ENCODE measurements at regions not wholly inside any gene's neighbourhood (a gene's known extent, or its start where the extent isn't known, plus 50 kb on each side); places are given as distances from the start of the nearest gene placed in this dataset.
"Not testable (repeated sequence)": the region's sequence is repeated elsewhere in the genome, so short reads cannot be mapped to it uniquely, and the experiment has no call there.

DNA sequence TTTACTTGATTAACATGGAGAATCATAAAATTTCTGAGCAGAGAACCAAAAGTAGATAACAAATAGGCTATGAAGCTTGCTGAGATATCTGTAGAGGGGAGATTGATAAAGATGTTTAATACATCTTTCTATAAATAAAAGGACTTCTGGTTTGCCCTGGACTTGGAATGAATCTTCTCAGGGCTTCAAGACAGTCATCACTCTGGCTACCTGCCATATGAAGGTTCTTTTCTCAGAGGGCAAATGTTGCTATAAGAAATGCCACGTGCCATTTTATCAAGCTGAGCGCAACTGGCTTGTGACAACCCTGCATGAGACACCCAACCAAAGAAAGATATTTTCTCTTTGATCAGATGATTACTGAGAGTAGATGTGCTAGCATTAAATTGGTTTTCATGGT lies 192.5 kb downstream of the WNT5A start:
- DNase-seq: no peak

DNA sequence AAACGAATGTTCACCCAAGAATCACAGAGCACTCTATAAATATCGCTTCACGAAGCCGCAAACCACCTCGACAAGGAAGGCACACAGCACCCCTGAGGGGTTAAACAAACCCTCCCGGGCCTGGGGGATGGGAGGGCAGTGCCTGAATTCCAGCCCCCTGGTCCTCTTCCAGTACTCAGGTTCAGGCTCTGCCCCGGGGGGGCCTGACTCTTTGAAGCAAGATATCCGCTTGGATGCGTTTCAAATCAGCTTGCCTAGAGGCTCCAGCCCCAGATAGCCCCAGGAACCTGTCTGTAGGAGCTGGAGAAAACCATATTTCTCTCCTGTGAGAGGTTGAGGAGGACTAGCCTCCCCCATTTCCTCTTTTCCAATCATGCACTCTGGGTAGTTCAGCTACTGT lies 194.7 kb downstream of the WNT5A start:
- DNase-seq: no peak

DNA sequence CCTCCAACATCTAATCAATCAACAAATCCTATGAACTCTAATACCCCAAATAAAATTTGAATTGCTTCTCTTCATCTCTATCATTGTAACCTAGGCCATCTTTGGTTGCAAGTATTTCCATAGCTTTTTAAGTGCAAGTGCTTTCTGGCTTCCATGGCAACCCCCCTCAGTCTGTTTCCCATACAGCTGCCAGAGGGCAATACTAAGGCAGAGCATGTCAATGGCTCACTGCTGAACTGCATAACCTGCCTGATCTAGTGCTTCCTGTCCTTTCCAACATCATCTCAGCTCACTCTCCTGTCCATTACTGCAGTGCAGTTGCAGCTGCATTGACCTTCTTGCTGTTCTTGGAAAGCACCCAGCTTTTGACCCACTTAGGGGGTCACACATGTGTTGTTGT lies 198.4 kb downstream of the WNT5A start:
- DNase-seq: no peak

DNA sequence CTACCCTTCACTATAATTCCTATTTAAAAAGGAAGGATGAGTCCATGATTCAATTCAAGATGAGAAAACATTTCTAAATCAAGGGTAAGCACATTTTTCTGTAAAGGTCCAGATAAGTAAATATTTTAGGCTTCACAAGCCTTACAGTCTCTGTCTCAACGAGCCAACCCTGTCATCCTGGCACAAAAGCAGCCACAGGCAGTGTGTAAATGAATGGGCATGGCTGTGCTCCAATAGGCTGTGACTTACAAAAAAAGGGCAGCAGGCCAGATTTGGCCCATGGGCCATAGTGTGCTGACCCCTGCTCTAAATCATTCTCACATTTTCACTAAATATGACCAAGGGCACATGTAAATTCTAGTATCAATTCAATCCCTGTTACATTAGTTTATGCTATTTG lies 200.4 kb downstream of the WNT5A start:
- no peak for DNase-seq

DNA sequence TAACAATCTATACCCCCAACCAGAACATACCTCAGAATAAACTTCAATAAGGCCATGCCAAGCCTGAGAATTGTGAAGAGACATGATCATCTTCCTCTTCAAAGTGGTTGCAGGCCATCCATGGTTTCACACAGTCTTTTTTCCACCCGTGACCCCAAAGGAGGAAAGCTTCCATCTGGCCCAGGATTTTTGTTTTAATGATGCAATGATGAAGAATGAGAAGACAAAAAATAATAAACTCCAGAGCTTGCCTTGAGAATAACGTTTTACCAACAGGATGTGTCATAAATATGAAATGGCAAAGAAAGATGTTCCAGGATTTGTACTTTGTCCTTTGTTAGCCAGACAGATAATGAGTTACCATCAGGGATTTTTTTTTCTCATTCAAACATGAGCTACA lies 201.9 kb downstream of the WNT5A start:
- DNase-seq: no peak

DNA sequence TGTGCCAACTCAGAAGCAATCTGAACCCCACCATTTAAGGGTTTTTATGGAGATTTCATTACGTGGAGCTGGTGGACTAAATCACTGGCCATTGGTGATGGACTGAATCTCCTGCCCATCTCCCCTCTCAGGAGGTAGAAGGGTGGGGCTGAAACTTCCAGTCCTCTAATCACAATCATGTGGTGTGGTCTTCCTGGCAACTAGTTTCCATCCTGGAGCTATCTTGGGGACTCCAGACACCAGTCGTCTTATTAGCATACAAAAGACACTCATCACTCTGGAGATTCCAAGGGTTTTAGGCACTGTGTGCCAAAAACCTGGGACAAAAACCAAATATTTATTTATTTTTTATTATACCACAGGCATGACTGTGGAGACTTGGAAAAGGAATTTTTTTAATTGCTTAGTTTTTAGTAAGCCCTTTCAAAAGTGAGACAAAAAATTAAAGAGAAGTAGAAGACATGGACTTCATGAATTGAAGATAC lies 203.6 kb downstream of the WNT5A start:
- no peak for DNase-seq

DNA sequence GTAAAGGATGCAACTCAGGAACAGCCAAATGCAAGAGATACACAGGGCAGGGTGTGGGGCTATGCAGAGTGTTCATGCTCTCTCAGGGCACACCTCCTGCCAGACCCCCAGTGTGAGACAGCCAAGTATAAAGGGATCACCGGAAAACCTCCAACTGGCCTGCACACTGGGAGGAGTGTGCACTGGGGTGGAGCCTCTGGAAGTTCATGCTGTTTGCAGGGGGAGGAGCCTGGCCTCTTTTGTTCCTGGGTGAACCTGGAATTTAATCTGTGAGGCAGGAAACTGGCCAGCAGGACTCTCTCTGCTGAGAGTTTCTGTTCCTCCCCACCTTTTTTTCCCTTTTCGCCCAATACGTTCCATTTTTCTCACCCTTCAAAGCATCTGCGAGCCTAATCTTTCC lies 204.1 kb downstream of the WNT5A start:
- no peak for DNase-seq

DNA sequence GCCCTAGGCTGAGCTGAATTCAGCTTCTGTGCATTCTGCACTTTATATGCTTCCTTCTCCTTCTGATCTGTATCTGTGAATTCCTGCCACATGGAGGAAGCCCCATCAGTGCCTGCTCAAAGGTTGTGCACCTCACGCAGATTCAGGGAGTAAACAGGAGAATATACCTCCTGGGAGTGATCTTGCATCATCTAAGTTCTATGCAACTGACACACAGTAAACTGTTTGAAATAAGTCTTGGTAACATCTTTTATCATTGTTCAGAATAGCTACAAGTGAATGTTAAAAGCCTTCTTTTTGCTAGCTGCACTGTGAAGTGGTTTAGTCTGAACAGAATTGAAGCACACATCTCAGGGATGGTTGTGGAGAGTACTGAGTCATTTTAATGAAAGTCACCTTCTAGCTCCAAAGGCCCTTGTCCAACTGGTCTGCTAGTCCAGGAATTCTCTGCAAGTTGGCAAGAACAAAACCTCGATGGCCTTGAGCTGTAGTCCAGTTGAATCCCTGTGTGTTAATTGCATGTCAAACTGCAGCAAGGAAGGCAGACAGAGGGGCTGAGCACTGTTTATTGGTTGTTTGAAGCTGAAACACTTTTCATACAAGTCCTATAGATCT lies 215.0 kb downstream of the WNT5A start:
- DNase-seq: no peak

DNA sequence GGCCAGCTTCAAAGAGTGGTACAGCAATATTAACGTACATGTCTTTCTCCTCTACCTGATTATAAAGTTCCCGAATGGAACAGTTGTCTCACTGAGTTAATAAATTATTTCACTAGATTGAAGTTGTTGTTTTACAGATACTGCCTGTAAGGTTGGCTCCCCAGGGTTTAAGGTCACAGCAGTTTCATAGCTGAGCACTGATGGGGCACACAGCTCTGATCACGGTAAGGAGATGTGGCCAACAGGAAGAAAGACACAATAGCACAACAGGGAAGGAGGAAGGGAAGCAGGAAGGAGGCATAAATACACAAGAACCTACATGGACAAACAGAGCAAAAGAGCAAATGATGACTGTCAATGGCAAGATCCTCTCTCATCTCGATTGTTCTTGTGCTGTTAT lies 215.6 kb downstream of the WNT5A start:
- no peak for DNase-seq

DNA sequence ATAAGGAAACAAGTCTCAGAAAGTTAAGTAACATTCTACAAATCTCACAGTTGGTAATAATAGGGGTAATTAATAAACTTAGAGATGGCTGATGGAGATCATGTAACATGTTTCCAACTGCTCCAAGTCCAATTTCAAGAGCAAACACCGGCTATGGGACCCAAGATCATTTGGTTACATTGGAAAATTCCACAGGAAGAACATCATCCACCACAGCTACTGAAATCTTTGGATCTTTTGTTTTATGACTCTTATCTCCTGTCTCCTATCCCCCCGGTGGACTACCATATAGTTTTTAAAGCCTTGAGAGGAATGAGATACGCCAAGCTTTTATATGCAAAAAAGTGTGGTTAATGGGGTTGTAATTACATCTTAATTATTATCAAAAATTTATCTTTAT lies 216.1 kb downstream of the WNT5A start:
- no peak for DNase-seq

DNA sequence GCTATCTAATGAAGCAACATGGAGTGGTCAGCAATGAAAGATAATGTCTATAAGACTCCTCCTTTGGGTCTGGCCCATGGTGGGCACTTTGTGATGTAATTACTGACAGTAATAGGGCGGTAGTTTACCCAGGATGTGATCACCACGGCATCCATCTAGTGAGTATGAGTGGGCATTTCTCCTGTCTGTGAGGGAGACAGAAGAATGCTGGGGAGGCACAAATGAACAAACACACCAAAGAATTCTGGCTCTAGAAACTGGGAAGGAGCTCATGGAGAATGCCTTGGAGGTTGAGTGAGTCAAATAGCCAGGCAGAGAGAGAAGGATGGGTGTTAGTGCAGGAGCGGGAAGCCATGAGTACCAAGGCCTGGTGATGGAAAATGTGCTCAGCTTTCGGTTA lies 217.5 kb downstream of the WNT5A start:
- no peak for DNase-seq

DNA sequence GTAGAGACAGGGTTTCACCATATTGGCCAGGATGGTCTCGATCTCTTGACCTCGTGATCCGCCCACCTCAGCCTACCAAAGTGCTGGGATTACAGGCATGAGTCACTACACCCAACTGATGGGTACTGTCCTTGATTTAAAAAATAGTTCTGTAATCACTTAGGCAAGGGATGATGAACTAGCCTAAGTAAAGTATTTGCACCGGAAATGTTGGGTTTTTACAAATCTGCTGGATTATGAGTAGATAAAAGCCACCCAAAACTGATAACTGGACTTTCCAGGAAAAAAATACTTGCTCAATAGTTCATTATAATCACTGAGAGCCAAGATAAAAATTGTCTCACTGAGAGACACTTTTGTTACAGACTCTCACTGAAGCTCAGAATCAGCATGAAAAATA lies 218.0 kb downstream of the WNT5A start:
- DNase-seq: no peak

DNA sequence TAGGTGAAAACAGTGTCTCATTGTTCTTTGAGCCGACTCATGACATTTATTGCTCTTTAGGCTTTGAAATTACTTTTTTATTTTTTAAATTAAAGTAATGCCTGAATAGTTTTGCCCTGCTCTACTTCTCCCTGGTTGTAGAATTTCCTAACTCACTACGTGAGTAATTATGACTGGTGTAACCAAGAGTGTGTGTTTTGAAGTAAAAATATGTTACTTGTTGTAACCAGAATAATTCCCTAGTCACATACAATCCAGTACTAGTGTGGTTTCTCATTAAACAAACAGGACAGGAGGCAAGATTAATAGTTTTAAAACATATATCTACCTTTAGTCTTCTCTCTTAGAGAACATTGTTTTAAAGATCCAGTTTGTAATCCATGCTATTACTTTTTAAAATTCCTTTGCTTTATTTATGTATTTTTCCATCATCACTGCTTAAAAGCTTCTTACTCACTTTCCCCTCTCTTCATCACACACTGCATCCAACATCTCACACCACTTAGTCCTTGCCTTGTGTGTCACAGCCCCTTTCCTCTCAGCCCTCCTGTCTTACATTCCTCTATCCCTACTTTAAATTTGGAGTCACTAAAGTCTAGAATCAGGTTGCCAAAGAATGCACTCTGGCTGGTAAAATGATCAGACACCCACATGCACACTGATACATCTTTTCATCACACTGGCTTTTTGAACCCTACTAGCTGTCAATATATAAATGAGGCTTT lies 219.7 kb downstream of the WNT5A start:
- DNase-seq: no peak

DNA sequence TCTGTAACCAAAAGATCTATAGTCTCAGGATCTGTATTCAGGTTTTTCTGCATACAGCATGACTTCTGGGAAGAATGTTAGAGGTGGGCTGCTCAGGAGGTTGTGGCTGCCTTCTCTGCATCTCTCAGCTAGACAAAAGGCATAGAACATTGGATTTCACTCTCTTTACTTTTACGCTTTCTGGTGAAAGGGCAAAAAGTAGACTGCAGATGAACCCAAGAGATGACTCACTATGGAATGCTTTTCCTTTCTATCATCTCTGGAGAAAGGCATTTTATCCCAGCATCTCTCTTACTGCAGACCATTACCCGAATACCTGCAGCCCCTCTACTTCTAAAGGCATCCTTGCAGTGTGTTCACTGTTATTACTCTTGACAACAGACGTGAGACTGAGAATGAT lies 222.2 kb downstream of the WNT5A start:
- DNase-seq: no peak

DNA sequence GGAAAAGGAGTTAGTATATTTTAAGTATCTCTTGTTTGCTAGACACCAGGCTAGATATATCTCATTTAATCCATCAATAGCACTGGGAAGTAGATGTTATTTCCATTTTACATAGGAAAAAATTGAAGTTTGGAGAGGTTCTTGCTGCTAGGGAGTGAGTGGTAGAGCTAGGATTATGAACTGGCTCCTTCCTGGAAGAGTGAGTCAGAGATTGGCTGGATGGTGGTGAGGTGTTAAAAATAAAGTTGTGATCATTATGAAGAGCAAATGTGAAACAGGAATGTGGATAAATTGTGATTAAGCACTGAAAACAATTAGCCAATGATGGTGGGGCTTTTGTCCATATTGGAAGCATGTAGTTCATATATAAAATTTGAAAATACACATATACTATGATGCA lies 234.2 kb downstream of the WNT5A start:
- DNase-seq: no peak

DNA sequence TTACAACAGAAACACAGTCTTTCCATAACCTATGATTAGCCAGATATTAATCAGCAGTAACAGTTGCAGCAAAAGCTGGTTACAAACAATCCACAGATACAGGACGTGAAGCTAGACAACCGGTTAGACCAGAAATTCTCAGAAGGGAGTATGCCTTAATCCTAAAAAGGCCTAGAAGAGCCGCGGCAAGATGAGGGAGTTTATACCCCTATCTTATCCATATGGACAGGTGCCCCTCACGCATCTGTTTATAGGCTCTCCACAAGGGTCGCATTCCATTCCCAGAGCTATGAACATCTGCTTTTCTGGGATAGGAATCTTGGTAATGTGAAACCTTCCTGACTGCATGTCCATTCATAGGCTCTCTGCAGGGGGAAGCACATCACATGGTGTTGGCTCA lies 237.9 kb downstream of the WNT5A start:
- not testable (repeated sequence) for DNase-seq

DNA sequence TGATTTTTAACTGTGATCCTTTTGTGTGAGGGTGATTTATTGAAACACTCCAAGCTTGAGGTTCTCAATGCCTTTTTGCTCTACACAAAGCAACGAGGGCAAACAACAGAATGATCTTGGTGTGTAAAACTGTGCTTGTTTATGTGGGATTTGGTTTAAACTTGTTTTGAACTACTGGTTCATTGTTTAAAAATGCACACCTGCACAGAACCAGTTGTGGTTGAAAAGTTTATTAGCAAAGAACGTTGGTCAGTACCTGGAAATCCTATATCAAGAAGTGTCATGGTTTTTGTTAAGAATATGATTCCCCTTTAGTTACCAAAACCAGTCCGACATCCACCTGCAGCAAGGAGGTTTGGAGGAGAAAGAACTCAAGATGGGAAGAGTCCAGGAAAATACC lies 239.4 kb downstream of the WNT5A start:
- no peak for DNase-seq

DNA sequence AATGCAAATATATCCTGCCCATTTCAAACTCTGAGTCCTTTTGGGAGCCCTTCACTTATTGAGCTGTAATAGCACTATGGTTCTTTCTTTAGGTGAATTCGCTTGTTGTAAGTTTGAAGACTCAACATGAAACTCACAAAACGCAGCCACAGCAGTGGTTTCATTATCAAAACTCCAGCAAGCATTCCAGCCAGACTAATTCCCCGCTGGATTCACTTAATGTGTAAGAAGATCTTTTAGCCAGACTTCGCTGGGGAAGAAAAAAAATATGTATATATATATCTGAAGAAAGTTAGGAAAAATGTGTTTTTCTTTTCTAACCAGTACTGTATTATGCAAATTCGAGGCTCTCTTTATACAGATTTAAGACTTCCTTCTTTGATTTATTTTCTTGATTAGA lies 241.1 kb downstream of the WNT5A start:
- no peak for DNase-seq

DNA sequence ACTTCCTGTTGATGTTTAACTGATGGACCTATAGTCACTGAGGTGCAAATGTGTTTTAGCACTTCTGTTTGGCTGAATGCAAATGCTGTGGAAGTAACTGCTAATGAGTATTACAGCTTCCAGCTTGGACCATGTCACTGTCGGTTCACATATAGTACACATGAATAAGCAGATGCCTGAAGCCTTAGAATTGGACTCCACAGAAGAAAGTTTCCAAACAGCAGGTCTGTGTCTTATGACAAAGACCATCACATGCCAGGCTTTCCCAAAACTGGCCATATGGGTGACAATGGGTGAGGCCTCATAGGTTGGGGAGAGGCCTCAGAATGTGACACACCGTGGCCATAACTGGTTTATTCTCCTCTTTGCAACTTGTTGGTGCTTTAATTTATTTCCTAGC lies 241.8 kb downstream of the WNT5A start:
- no peak for DNase-seq

DNA sequence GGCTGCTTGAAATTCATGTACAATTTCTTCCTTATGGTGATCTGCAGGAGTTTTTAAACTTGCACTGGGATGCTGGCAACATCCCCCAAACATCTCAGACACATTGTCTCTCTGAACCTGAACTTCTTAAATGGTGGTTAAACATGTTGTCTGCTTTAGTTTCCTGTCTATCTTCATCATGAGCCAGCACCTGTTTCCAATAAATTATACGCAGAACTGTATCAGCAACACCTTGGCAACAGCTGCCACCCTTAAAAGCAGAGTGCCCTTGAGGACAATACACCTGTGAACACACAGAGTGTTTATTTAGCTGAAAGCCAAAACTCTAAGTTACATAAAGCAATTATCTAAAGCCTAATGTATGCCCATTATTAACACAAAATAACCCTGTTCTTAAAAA lies 242.9 kb downstream of the WNT5A start:
- DNase-seq: no peak

DNA sequence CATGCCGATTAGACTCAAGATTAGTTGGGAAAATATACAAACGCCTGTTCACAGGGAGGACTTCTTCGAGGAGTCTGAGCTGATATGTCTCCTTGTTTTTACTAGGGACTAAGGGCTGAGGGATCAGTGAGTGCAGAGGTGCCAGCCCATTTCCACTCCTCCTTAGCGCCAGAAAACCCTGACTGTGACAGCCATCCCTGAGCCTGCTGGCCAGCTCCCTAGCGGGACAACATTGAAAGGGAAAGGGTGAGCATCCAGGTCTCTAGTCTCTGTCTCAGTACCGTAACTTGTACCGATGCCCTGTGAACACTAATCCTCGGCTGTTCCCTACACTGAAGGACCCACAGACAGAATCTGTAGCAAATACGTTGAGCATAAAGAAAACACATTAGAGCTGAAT lies 243.4 kb downstream of the WNT5A start:
- DNase-seq: no peak

DNA sequence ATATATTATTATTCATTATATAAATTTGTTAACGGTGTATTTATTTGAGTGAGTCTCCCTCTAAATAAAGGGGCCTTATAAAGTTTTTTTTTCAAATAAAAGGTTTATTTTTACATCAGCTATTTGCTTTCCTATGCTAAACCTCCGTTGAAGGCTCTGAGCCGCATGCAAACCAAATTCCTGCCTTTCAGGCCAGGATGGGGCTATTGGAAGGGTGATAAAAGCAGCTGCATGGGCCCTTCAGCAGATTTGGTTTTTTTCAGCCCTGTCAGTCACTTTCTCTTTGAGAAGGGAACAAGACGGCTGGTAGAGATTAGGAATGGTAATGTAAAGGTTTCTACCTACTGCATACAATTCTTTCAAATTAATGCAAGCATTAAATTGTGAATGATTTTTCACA lies 244.2 kb downstream of the WNT5A start:
- DNase-seq: no peak

DNA sequence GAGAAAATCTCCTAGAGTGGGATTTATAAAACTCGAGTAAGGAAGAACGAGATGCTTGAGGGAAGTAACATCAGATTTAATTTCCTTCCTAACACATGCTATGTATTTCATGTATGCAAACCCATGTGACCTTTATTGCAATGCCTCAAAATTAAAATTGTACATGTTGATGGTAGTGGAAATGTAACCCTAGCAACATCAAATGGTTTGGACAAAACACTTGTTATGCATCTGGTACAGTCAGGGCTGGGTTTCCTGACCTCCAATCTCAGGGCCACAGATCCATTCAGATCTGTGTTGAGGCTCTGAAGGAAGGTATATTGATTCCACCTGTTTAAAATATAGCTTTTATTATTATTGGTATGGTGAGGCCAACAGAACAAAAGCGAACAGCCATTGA lies 246.0 kb downstream of the WNT5A start:
- DNase-seq: no peak

DNA sequence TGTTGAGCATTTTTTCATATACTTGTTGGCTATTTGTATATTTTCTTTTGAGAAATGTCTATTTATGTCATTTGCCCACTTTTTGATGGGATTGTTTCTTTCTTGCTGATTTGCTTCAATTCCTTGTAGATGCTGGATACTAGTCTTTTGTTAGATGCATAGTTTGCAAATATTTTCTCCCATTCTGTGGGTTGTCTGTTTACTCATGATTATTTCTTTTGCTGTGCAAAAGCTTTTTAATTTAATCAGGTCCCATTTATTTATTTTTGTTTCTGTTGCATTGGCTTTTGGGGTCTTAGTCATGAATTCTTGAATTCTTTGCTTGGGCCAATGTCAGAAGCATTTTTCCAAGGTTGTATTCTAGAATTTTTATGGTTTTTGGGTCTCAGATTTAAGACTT lies 251.7 kb downstream of the WNT5A start:
- no peak for DNase-seq

DNA sequence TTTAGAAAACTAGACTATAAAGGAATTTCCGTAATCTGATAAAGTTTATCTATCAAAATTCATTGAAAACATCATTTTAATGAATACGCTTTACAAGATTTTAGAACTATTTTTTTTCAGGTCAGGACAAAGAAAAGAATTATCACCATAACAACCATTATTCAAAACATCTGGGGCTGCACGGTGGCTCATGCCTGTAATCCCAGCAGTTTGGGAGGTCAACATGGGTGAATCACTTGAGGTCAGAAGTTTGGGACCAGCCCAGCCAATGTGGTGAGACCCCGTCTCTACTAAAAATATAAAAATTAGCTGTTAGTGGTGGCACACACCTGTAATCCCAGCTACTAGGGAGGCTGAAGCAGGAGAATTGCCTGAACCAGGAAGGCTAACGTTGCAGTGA lies 260.4 kb downstream of the WNT5A start:
- no peak for DNase-seq

Measured in stimulated activated CD8-positive, alpha-beta memory T cell treated with anti-CD3 and anti-CD28 coated beads, Interleukin-4, amount 100 ng/mL, for 48 hours (primary cell).